Chondrocyte (in vitro differentiated cells): ENCODE measurements at regions not wholly inside any gene's neighbourhood (a gene's known extent, or its start where the extent isn't known, plus 50 kb on each side); places are given as distances from the start of the nearest gene placed in this dataset.

Source experiments
- DNase-seq: peaks from one replicate; pipeline ENCODE4 v3.0.0; 2021; ENCODE audit warnings: mixed read lengths, low spot score
- H3K27ac Mint-ChIP-seq: one replicate; pipeline ENCODE4 v1.8.0; 2021; ENCODE audit warnings: mild to moderate bottlenecking, moderate library complexity, mixed read lengths; ENCODE audit not compliant: unreplicated experiment
- H3K27me3 Mint-ChIP-seq: 2 replicates; pipeline ENCODE4 v1.8.0; 2021; ENCODE audit warnings: low read depth, mixed read lengths
- H3K36me3 Mint-ChIP-seq: 2 replicates; pipeline ENCODE4 v1.8.0; 2021; ENCODE audit warnings: low read depth, mixed read lengths
- H3K4me1 Mint-ChIP-seq: 2 replicates; pipeline ENCODE4 v1.8.0; 2021; ENCODE audit warnings: low read depth, mild to moderate bottlenecking, mixed read lengths
- H3K4me3 Mint-ChIP-seq: one replicate; pipeline ENCODE4 v1.8.0; 2021; ENCODE audit warnings: mild to moderate bottlenecking, moderate library complexity, mixed read lengths; ENCODE audit not compliant: unreplicated experiment
- H3K9me3 Mint-ChIP-seq: 2 replicates; pipeline ENCODE4 v1.8.0; 2021; ENCODE audit warnings: low read depth, mixed read lengths
- CTCF ChIP-seq: fragments of 200-600 bp; sonication (generic); IDR thresholded peaks from 2 replicates; pipeline ENCODE4 v1.5.0; 2021; ENCODE audit warnings: antibody characterized with exemption, mild to moderate bottlenecking, moderate library complexity

- no peak for TF ChIP-seq CTCF
- Mint-ChIP-seq H3K4me3 (no peak overlapping the region), H3K4me1 (no peaks in the 10 kb centered on the region), H3K27ac (no peak overlapping the region), H3K27me3 (no peaks in the 10 kb centered on the region), H3K36me3 (peaks cover 2% of the 10 kb centered on the region), H3K9me3 (no peaks in the 10 kb centered on the region)
- DNase-seq = no peak
These were observed 224.5 kb upstream of the SNX7 start for GRCh38 chr1:98437011-98437410.

GRCh38 chr1:98429965-98430443 is 231.5 kb upstream of the SNX7 start:
- Mint-ChIP-seq H3K27ac (no peak overlapping the region), H3K4me3 (no peak overlapping the region), H3K4me1 (peaks cover 3% of the 10 kb centered on the region), H3K27me3 (no peaks in the 10 kb centered on the region), H3K36me3 (no peaks in the 10 kb centered on the region), H3K9me3 (peaks cover 4% of the 10 kb centered on the region)
- no peak for TF ChIP-seq CTCF
- no peak for DNase-seq

- H3K36me3 Mint-ChIP-seq = no peaks in the 10 kb centered on the region
- peaks cover 4% of the 10 kb centered on the region for H3K9me3 Mint-ChIP-seq
- H3K27me3 Mint-ChIP-seq = no peaks in the 10 kb centered on the region
- peaks cover 3% of the 10 kb centered on the region for H3K4me1 Mint-ChIP-seq
- no peak for TF ChIP-seq CTCF
- no peak for DNase-seq
- no peak overlapping the region for H3K4me3 Mint-ChIP-seq
- no peak overlapping the region for H3K27ac Mint-ChIP-seq
These were observed 232.7 kb upstream of the SNX7 start for GRCh38 chr1:98428864-98429263.

- no peaks in the 10 kb centered on the region for H3K27me3 Mint-ChIP-seq
- H3K4me3 Mint-ChIP-seq = no peak overlapping the region
- H3K4me1 Mint-ChIP-seq = peaks cover 3% of the 10 kb centered on the region
- H3K36me3 Mint-ChIP-seq = no peaks in the 10 kb centered on the region
- DNase-seq = no peak
- TF ChIP-seq CTCF = no peak
- no peak overlapping the region for H3K27ac Mint-ChIP-seq
- peaks cover 4% of the 10 kb centered on the region for H3K9me3 Mint-ChIP-seq
These were observed 233.9 kb upstream of the SNX7 start for GRCh38 chr1:98427664-98428063.

GRCh38 chr1:98426092-98426491 is 235.4 kb upstream of the SNX7 start:
- Mint-ChIP-seq H3K27ac (no peak overlapping the region), H3K4me3 (no peak overlapping the region), H3K4me1 (peaks cover 3% of the 10 kb centered on the region), H3K9me3 (peaks cover 4% of the 10 kb centered on the region), H3K36me3 (no peaks in the 10 kb centered on the region), H3K27me3 (no peaks in the 10 kb centered on the region)
- DNase-seq = no peak
- TF ChIP-seq CTCF = no peak
